ENCODE measurements at regions not wholly inside any gene's neighbourhood (a gene's known extent, or its start where the extent isn't known, plus 50 kb on each side); places are given as distances from the start of the nearest gene placed in this dataset.
A peak's percentile ranks its signal among the peaks of the same experiment; 100 is the strongest.

GRCh38 chr18:78722929-78723710 lies 256.5 kb upstream of the SALL3 start:
- Histone ChIP-seq H3K36me3 (ENCODE audit: insufficient read depth, insufficient read length, low read length) (no peaks in the 10 kb centered on the region), H3K4me3 (ENCODE audit: insufficient read length, low read depth) (no peak overlapping the region), H3K4me1 (ENCODE audit: insufficient read depth, insufficient read length) (peaks cover 5% of the 10 kb centered on the region), H3K9me3 (ENCODE audit: insufficient read depth, low read length) (no peaks in the 10 kb centered on the region), H3K27me3 (ENCODE audit: insufficient read depth, insufficient read length) (no peaks in the 10 kb centered on the region), H3K9ac (ENCODE audit: insufficient read length, low read depth) (peak overlapping the region; percentile 26)
- TF ChIP-seq SUZ12 (IDR thresholded peaks at IDR 0.05; ENCODE audit: extremely low read depth, insufficient read depth, insufficient read length) (no peak), ZNF274 (IDR thresholded peaks at IDR 0.05; ENCODE audit: low read depth, low read length) (no peak), YY1 (IDR thresholded peaks at IDR 0.05; ENCODE audit: insufficient read depth, insufficient read length) (no peak)
- no peak for DNase-seq (ENCODE audit: low read depth, low spot score)

- DNase-seq (ENCODE audit: low read depth, low spot score) = no peak
- H3K36me3 ChIP-seq (ENCODE audit: insufficient read depth, insufficient read length, low read length) = no peaks in the 10 kb centered on the region
- H3K4me1 ChIP-seq (ENCODE audit: insufficient read depth, insufficient read length) = peaks cover 5% of the 10 kb centered on the region
- H3K27me3 ChIP-seq (ENCODE audit: insufficient read depth, insufficient read length) = no peaks in the 10 kb centered on the region
- no peak overlapping the region for H3K9ac ChIP-seq (ENCODE audit: insufficient read length, low read depth)
- H3K4me3 ChIP-seq (ENCODE audit: insufficient read length, low read depth) = no peak overlapping the region
- H3K9me3 ChIP-seq (ENCODE audit: insufficient read depth, low read length) = no peaks in the 10 kb centered on the region
- TF ChIP-seq YY1 (IDR thresholded peaks at IDR 0.05; ENCODE audit: insufficient read depth, insufficient read length) (no peak), ZNF274 (IDR thresholded peaks at IDR 0.05; ENCODE audit: low read depth, low read length) (no peak), SUZ12 (IDR thresholded peaks at IDR 0.05; ENCODE audit: extremely low read depth, insufficient read depth, insufficient read length) (no peak)
Measured at GRCh38 chr18:78724214-78724914, 255.3 kb upstream of the SALL3 start.

GRCh38 chr18:78725426-78725825 lies 254.2 kb upstream of the SALL3 start:
- H3K9ac ChIP-seq (ENCODE audit: insufficient read length, low read depth) = no peak overlapping the region
- H3K9me3 ChIP-seq (ENCODE audit: insufficient read depth, low read length) = no peaks in the 10 kb centered on the region
- H3K27me3 ChIP-seq (ENCODE audit: insufficient read depth, insufficient read length) = no peaks in the 10 kb centered on the region
- DNase-seq (ENCODE audit: low read depth, low spot score) = no peak
- H3K36me3 ChIP-seq (ENCODE audit: insufficient read depth, insufficient read length, low read length) = no peaks in the 10 kb centered on the region
- no peak for TF ChIP-seq ZNF274 (IDR thresholded peaks at IDR 0.05; ENCODE audit: low read depth, low read length)
- no peak for TF ChIP-seq SUZ12 (IDR thresholded peaks at IDR 0.05; ENCODE audit: extremely low read depth, insufficient read depth, insufficient read length)
- no peak for TF ChIP-seq YY1 (IDR thresholded peaks at IDR 0.05; ENCODE audit: insufficient read depth, insufficient read length)
- H3K4me3 ChIP-seq (ENCODE audit: insufficient read length, low read depth) = no peak overlapping the region
- H3K4me1 ChIP-seq (ENCODE audit: insufficient read depth, insufficient read length) = peaks cover 5% of the 10 kb centered on the region

GRCh38 chr18:78726326-78727056 lies 253.1 kb upstream of the SALL3 start:
- no peaks in the 10 kb centered on the region for H3K4me1 ChIP-seq (ENCODE audit: insufficient read depth, insufficient read length)
- no peak overlapping the region for H3K4me3 ChIP-seq (ENCODE audit: insufficient read length, low read depth)
- H3K9me3 ChIP-seq (ENCODE audit: insufficient read depth, low read length) = no peaks in the 10 kb centered on the region
- TF ChIP-seq ZNF274 (IDR thresholded peaks at IDR 0.05; ENCODE audit: low read depth, low read length) (no peak), SUZ12 (IDR thresholded peaks at IDR 0.05; ENCODE audit: extremely low read depth, insufficient read depth, insufficient read length) (no peak), YY1 (IDR thresholded peaks at IDR 0.05; ENCODE audit: insufficient read depth, insufficient read length) (no peak)
- no peak for DNase-seq (ENCODE audit: low read depth, low spot score)
- no peaks in the 10 kb centered on the region for H3K36me3 ChIP-seq (ENCODE audit: insufficient read depth, insufficient read length, low read length)
- no peaks in the 10 kb centered on the region for H3K27me3 ChIP-seq (ENCODE audit: insufficient read depth, insufficient read length)
- no peak overlapping the region for H3K9ac ChIP-seq (ENCODE audit: insufficient read length, low read depth)

GRCh38 chr18:78727057-78727739 lies 252.4 kb upstream of the SALL3 start:
- TF ChIP-seq ZNF274 (IDR thresholded peaks at IDR 0.05; ENCODE audit: low read depth, low read length) = no peak
- no peak overlapping the region for H3K9ac ChIP-seq (ENCODE audit: insufficient read length, low read depth)
- H3K36me3 ChIP-seq (ENCODE audit: insufficient read depth, insufficient read length, low read length) = no peaks in the 10 kb centered on the region
- no peaks in the 10 kb centered on the region for H3K9me3 ChIP-seq (ENCODE audit: insufficient read depth, low read length)
- peaks cover 2% of the 10 kb centered on the region for H3K4me1 ChIP-seq (ENCODE audit: insufficient read depth, insufficient read length)
- no peak for DNase-seq (ENCODE audit: low read depth, low spot score)
- H3K27me3 ChIP-seq (ENCODE audit: insufficient read depth, insufficient read length) = no peaks in the 10 kb centered on the region
- H3K4me3 ChIP-seq (ENCODE audit: insufficient read length, low read depth) = no peak overlapping the region

DNA sequence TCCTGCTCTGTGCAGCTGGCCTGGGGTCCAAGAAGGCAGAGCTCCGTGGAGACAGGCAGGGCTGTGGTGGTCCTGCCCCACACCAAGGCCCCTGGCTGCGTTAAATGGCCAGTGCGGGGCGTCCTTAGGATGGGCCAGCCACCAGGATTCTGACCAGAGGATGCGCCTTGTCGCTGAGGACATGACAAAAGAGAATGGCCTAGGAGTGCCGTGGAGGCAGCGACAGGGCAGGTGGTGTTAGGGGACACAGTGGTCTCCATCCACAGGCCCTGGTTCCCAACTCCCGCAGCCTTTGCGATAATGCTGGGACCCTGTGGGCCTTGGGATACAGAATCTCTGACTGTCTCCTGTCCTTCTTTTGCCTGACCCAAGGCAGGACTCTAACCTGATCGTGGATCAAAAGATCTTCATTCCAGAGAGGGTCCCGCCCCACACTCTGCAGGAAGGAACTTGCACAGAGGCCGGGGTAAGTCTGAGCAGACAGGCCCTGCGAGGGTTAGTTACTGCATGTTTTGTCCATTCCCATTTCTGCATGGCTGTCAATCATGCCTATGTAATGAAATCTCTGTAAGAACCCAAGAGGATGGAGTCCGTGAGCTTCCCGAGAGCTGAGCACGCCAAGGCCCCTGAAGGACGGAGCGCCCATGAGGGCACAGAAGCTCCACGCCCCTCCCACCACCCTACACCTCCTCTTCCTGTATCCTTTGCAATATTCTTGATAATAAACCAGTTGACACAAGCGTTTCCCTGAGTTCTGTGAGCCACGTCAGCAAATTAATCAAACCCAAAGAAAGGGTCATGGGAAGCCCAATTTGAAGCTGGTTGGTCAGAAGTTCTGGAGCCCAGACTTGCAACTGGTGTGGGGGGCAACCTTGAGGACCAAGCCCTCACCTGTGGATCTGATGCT lies 251.5 kb upstream of the SALL3 start:
- no peaks in the 10 kb centered on the region for H3K27me3 ChIP-seq (ENCODE audit: insufficient read depth, insufficient read length)
- no peaks in the 10 kb centered on the region for H3K9me3 ChIP-seq (ENCODE audit: insufficient read depth, low read length)
- H3K36me3 ChIP-seq (ENCODE audit: insufficient read depth, insufficient read length, low read length) = no peaks in the 10 kb centered on the region
- H3K9ac ChIP-seq (ENCODE audit: insufficient read length, low read depth) = no peak overlapping the region
- peaks cover 2% of the 10 kb centered on the region for H3K4me1 ChIP-seq (ENCODE audit: insufficient read depth, insufficient read length)
- TF ChIP-seq YY1 (IDR thresholded peaks at IDR 0.05; ENCODE audit: insufficient read depth, insufficient read length) = no peak
- H3K4me3 ChIP-seq (ENCODE audit: insufficient read length, low read depth) = no peak overlapping the region
- DNase-seq (ENCODE audit: low read depth, low spot score) = no peak
